SU-DHL-6 (cell line): ENCODE measurements at regions not wholly inside any gene's neighbourhood (a gene's known extent, or its start where the extent isn't known, plus 50 kb on each side); places are given as distances from the start of the nearest gene placed in this dataset.
"Not testable (repeated sequence)": the region's sequence is repeated elsewhere in the genome, so short reads cannot be mapped to it uniquely, and the experiment has no call there.

Source experiments
- H2AFZ ChIP-seq: fragments of 200-600 bp; sonication (generic); 2 replicates; pipeline ENCODE4 v1.6.1; 2014; ENCODE audit warnings: low read depth, mild to moderate bottlenecking, moderate library complexity, mixed read lengths, antibody characterized with exemption, low read length; ENCODE audit not compliant: severe bottlenecking
- H3F3A ChIP-seq: fragments of 200-600 bp; shearing (Covaris generic); 2 replicates; pipeline ENCODE4 v1.6.0; 2016; ENCODE audit warnings: antibody characterized with exemption, mild to moderate bottlenecking; ENCODE audit not compliant: insufficient read depth
- H3K27ac ChIP-seq: fragments of 200-600 bp; sonication (generic); 2 replicates; pipeline ENCODE4 v1.5.1; 2016; ENCODE audit warnings: low read depth, mild to moderate bottlenecking, low read length, moderate library complexity, mixed read lengths
- H3K27me3 ChIP-seq: fragments of 200-600 bp; sonication (generic), shearing (Covaris generic); 2 replicates; pipeline ENCODE4 v1.6.0; 2014; ENCODE audit warnings: mild to moderate bottlenecking, low read length
- H3K36me3 ChIP-seq: fragments of 200-600 bp; sonication (generic); 2 replicates; pipeline ENCODE4 v1.6.1; 2014; ENCODE audit warnings: mild to moderate bottlenecking, low read length, mixed read lengths
- H3K4me2 ChIP-seq: fragments of 300-600, 200-600 bp; shearing (Covaris generic), sonication (generic); 2 replicates; pipeline ENCODE4 v1.6.0; 2014; ENCODE audit warnings: low read length, low read depth, mild to moderate bottlenecking; ENCODE audit not compliant: poor library complexity, severe bottlenecking
- H3K4me3 ChIP-seq: fragments of 200-600 bp; sonication (generic); 2 replicates; pipeline ENCODE4 v1.5.1; 2014; ENCODE audit warnings: antibody characterized with exemption, low read length, mild to moderate bottlenecking, mixed read lengths; ENCODE audit not compliant: insufficient read depth, poor library complexity, severe bottlenecking
- H3K79me2 ChIP-seq: fragments of 200-600 bp; sonication (generic); 2 replicates; pipeline ENCODE4 v1.6.1; 2014; ENCODE audit warnings: mild to moderate bottlenecking, low read length, moderate library complexity; ENCODE audit not compliant: insufficient read depth
- H3K9ac ChIP-seq: fragments of 200-600 bp; sonication (generic); 2 replicates; pipeline ENCODE4 v1.7.0; 2014; ENCODE audit warnings: mild to moderate bottlenecking, low read length
- H3K9me2 ChIP-seq: fragments of 200-600 bp; sonication (generic); replicated peaks from 2 replicates; pipeline ENCODE4 v1.6.1; 2014; ENCODE audit warnings: low read length; ENCODE audit not compliant: insufficient read depth
- H3K9me3 ChIP-seq: fragments of 200-600 bp; sonication (generic); 2 replicates; pipeline ENCODE4 v1.6.1; 2014; ENCODE audit warnings: low read length, mixed read lengths; ENCODE audit not compliant: insufficient read depth
- H4K20me1 ChIP-seq: fragments of 200-600 bp; sonication (generic); 2 replicates; pipeline ENCODE4 v1.6.1; 2014; ENCODE audit warnings: low read depth, mild to moderate bottlenecking, antibody characterized with exemption, low read length, moderate library complexity, mixed read lengths
- EZH2phosphoT487 ChIP-seq: fragments of 200-600 bp; sonication (generic), shearing (Covaris generic); conservative IDR thresholded peaks from 2 replicates; pipeline ENCODE4 v1.6.1; 2018; ENCODE audit warnings: mild to moderate bottlenecking, antibody characterized with exemption, low read length, moderate library complexity, mixed read lengths
- TF ChIP-seq, protein P1 (sequence below): fragments of 200-600 bp; sonication (generic); IDR thresholded peaks from one replicate; pipeline ENCODE4 v1.5.1; 2017; ENCODE audit warnings: antibody characterized with exemption, mild to moderate bottlenecking, low read length, moderate library complexity; ENCODE audit not compliant: insufficient read depth, poor library complexity, severe bottlenecking

DNA sequence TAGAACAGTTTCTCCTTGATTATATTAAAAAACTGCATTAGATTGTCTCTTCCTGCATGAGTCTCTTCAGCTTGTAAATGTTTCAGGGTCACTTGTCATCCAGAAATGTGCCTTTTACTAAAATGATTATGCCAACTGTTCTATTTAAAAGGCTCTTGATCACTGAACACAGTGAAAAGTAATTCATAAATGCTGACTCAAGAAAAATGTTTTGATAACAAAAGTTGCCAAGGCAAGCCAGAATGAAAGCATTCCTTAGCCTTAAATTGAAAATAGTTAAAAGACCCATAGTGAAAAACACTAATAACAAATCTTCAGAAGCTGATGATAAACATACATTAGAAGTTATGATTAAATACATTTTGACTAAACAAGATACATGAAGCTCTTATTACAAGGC is 356.0 kb upstream of the KIF2B start:
- no peaks in the 10 kb centered on the region for H3F3A ChIP-seq
- no peaks in the 10 kb centered on the region for H3K9me3 ChIP-seq
- no peak overlapping the region for H3K27ac ChIP-seq
- H4K20me1 ChIP-seq = no peaks in the 10 kb centered on the region
- H3K79me2 ChIP-seq = no peaks in the 10 kb centered on the region
- H3K36me3 ChIP-seq = no peaks in the 10 kb centered on the region
- no peak overlapping the region for H3K4me3 ChIP-seq
- no peaks in the 10 kb centered on the region for H3K27me3 ChIP-seq
- no peak for TF ChIP-seq EZH2phosphoT487
- TF ChIP-seq, protein P1, sequence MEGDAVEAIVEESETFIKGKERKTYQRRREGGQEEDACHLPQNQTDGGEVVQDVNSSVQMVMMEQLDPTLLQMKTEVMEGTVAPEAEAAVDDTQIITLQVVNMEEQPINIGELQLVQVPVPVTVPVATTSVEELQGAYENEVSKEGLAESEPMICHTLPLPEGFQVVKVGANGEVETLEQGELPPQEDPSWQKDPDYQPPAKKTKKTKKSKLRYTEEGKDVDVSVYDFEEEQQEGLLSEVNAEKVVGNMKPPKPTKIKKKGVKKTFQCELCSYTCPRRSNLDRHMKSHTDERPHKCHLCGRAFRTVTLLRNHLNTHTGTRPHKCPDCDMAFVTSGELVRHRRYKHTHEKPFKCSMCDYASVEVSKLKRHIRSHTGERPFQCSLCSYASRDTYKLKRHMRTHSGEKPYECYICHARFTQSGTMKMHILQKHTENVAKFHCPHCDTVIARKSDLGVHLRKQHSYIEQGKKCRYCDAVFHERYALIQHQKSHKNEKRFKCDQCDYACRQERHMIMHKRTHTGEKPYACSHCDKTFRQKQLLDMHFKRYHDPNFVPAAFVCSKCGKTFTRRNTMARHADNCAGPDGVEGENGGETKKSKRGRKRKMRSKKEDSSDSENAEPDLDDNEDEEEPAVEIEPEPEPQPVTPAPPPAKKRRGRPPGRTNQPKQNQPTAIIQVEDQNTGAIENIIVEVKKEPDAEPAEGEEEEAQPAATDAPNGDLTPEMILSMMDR = no peak
- no peak overlapping the region for H3K9ac ChIP-seq
- H3K4me2 ChIP-seq = no peak overlapping the region
- H3K9me2 ChIP-seq = no peaks in the 10 kb centered on the region
- no peak overlapping the region for H2AFZ ChIP-seq

GRCh38 chr17:53464396-53464795 is 358.3 kb upstream of the KIF2B start:
- not testable (repeated sequence) for H3K27ac ChIP-seq, H3K4me3 ChIP-seq, H3K36me3 ChIP-seq, H3K4me2 ChIP-seq, H3K27me3 ChIP-seq, H3K9me3 ChIP-seq, H3F3A ChIP-seq, H2AFZ ChIP-seq, H3K9me2 ChIP-seq, H4K20me1 ChIP-seq, H3K79me2 ChIP-seq, H3K9ac ChIP-seq

DNA sequence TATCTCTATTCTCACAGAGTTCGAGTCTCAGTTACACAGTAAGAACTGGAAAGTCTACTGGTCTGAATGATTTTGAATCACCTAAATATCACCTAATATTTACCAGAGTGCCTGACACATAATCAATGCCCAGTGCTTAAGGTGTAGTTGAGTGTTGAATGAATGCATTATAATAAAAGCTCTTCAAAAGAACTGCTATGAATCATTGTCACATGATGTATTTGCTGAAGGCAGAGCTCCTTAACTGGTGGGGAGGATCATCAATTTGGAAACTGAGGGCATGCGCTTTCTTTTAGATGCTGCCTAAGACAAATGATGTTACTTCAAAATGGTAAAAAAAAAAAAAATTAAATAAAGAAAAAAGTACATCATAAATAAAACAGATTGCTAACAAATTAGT is 359.4 kb upstream of the KIF2B start:
- no peaks in the 10 kb centered on the region for H3K36me3 ChIP-seq
- no peaks in the 10 kb centered on the region for H3K9me3 ChIP-seq
- H3K9ac ChIP-seq = no peak overlapping the region
- no peaks in the 10 kb centered on the region for H3K79me2 ChIP-seq
- no peaks in the 10 kb centered on the region for H3F3A ChIP-seq
- H3K27me3 ChIP-seq = no peaks in the 10 kb centered on the region
- no peaks in the 10 kb centered on the region for H4K20me1 ChIP-seq
- no peak for TF ChIP-seq EZH2phosphoT487
- TF ChIP-seq, protein P1 = no peak
- H3K4me2 ChIP-seq = no peak overlapping the region
- H3K27ac ChIP-seq = no peak overlapping the region
- no peak overlapping the region for H3K4me3 ChIP-seq
- H3K9me2 ChIP-seq = no peaks in the 10 kb centered on the region
- H2AFZ ChIP-seq = no peak overlapping the region

DNA sequence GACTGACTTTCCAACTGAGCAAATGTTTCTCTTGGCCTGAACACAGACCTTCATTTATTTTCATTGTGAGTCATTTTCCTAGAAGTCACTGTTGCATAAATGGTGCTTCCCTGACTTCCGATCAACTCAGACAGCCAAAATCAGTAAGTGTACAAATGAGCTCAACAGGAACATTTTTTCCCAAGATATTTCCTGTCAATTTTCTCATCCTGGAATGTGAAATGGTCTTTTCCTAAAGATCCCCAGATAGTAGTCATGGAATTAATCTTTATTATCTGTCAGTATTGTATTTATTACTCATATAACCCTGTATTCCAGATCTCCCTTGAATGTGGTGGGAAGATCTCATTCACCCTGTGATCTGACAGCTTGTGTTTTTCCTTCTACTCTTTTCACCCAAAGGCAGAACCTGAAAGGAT is 360.3 kb upstream of the KIF2B start:
- Histone ChIP-seq H3K9me3 (no peaks in the 10 kb centered on the region), H4K20me1 (no peaks in the 10 kb centered on the region), H3K36me3 (no peaks in the 10 kb centered on the region), H3K79me2 (no peaks in the 10 kb centered on the region), H3K9ac (no peak overlapping the region), H3F3A (no peaks in the 10 kb centered on the region), H3K27me3 (no peaks in the 10 kb centered on the region), H3K27ac (no peak overlapping the region), H3K4me2 (no peak overlapping the region), H3K4me3 (no peak overlapping the region), H2AFZ (no peak overlapping the region), H3K9me2 (no peaks in the 10 kb centered on the region)
- TF ChIP-seq, protein P1 = no peak
- no peak for TF ChIP-seq EZH2phosphoT487

GRCh38 chr17:53455943-53456342 is 366.8 kb upstream of the KIF2B start:
- H3K27ac ChIP-seq, H3K9me2 ChIP-seq, H3K36me3 ChIP-seq, H3K9ac ChIP-seq, H3K27me3 ChIP-seq, H3F3A ChIP-seq, H3K9me3 ChIP-seq, H3K4me3 ChIP-seq, H4K20me1 ChIP-seq, H2AFZ ChIP-seq, H3K79me2 ChIP-seq, H3K4me2 ChIP-seq: not testable (repeated sequence)
